ENCODE measurements at regions not wholly inside any gene's neighbourhood (a gene's known extent, or its start where the extent isn't known, plus 50 kb on each side); places are given as distances from the start of the nearest gene placed in this dataset.

DNA sequence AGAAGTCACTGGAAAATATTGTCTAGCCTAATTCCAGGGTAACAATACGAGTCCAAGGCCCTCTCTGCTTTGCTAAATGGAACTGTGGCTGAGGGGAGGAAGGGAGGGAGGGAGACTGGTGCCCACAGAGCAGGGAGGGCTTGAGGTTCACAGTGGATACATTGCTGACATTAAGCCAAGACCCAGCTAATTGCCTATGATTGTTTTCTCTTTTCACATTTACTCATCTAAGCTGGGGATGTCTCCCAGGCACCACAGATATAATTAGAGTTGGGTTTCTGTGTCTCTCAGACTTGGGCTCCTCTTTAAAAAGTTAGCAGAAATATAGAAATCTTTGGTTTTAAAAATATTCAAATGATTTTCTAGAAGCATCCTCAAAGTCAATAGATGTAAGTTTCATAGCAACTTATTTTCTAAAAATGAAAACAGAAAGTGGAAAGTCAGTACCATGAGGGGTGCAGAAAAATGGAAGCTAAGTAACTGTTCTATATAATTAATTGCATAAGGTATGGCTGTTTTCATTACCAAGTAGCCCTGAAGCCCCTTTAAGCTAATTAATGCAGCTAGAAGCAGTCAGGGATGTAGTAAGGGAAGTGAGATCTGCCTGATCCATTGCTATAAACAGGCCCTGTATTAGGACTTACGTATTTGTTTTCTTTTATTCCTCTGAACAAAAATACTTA lies 259.8 kb downstream of the NDUFS4 start:
- CTCF ChIA-PET = no interaction called here
- TF ChIP-seq, protein P1, sequence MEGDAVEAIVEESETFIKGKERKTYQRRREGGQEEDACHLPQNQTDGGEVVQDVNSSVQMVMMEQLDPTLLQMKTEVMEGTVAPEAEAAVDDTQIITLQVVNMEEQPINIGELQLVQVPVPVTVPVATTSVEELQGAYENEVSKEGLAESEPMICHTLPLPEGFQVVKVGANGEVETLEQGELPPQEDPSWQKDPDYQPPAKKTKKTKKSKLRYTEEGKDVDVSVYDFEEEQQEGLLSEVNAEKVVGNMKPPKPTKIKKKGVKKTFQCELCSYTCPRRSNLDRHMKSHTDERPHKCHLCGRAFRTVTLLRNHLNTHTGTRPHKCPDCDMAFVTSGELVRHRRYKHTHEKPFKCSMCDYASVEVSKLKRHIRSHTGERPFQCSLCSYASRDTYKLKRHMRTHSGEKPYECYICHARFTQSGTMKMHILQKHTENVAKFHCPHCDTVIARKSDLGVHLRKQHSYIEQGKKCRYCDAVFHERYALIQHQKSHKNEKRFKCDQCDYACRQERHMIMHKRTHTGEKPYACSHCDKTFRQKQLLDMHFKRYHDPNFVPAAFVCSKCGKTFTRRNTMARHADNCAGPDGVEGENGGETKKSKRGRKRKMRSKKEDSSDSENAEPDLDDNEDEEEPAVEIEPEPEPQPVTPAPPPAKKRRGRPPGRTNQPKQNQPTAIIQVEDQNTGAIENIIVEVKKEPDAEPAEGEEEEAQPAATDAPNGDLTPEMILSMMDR (IDR thresholded peaks at IDR 0.05; ENCODE audit: insufficient read depth, low read length, missing control alignments) = no peak
- DNase-seq (ENCODE audit: low read depth, low spot score) = no peak
- no peak overlapping the region for H3K4me3 ChIP-seq (ENCODE audit: low read depth, low read length)
- POLR2A ChIA-PET = no interaction called here

DNA sequence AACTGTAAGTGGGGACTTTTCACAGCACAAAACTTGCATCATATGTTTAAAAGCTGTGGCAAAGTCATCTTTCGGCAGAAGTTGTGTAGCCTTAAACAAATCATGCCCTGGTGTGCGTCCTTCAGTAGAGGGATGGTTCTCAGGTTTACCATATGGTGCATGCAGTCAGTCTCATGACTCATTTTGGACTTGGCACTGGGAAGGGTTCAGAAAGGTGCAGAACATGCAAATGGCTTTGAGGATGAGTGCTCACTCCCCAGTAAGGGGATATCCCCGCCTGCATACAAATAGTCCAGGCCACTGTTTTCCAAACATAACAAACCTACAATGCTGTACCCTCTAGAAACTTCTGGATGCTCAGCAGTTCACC lies 260.3 kb downstream of the NDUFS4 start:
- no peak overlapping the region for H3K4me3 ChIP-seq (ENCODE audit: low read depth, low read length)
- ChIA-PET POLR2A (no interaction called here), CTCF (no interaction called here)
- DNase-seq (ENCODE audit: low read depth, low spot score) = no peak
- TF ChIP-seq, protein P1 (IDR thresholded peaks at IDR 0.05; ENCODE audit: insufficient read depth, low read length, missing control alignments) = no peak

- TF ChIP-seq, protein P1 (IDR thresholded peaks at IDR 0.05; ENCODE audit: insufficient read depth, low read length, missing control alignments) = no peak
- CTCF ChIA-PET = no interaction called here
- POLR2A ChIA-PET = no interaction called here
- DNase-seq (ENCODE audit: low read depth, low spot score) = no peak
- no peak overlapping the region for H3K4me3 ChIP-seq (ENCODE audit: low read depth, low read length)
Observed at GRCh38 chr5:53825016-53825415, 264.6 kb downstream of the NDUFS4 start.

DNA sequence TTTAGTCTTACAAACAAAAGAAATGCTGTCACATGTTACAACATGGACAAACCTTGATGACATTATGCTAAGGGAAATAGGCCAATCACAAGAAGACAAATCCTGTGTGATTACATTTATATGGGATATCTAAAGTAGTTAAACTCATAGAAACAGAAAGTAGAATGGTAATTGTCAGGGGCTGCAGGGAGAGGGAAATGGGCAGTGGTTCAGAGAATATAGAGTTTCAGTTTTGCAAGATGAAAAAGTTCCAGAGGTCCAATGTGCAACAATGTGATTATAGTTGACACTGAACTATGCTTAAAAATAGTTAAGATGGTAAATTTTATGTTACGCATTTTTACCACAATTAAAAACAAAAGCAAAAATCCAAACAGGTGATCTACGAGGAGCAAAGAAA lies 265.5 kb downstream of the NDUFS4 start:
- CTCF ChIA-PET = no interaction called here
- H3K4me3 ChIP-seq (ENCODE audit: low read depth, low read length) = no peak overlapping the region
- no peak for DNase-seq (ENCODE audit: low read depth, low spot score)
- TF ChIP-seq, protein P1 (IDR thresholded peaks at IDR 0.05; ENCODE audit: insufficient read depth, low read length, missing control alignments) = no peak
- POLR2A ChIA-PET = no interaction called here

GRCh38 chr5:53826504-53826903 lies 266.1 kb downstream of the NDUFS4 start:
- DNase-seq (ENCODE audit: low read depth, low spot score) = no peak
- TF ChIP-seq, protein P1 (IDR thresholded peaks at IDR 0.05; ENCODE audit: insufficient read depth, low read length, missing control alignments) = no peak
- no peak overlapping the region for H3K4me3 ChIP-seq (ENCODE audit: low read depth, low read length)
- CTCF ChIA-PET = no interaction called here
- POLR2A ChIA-PET = no interaction called here

DNA sequence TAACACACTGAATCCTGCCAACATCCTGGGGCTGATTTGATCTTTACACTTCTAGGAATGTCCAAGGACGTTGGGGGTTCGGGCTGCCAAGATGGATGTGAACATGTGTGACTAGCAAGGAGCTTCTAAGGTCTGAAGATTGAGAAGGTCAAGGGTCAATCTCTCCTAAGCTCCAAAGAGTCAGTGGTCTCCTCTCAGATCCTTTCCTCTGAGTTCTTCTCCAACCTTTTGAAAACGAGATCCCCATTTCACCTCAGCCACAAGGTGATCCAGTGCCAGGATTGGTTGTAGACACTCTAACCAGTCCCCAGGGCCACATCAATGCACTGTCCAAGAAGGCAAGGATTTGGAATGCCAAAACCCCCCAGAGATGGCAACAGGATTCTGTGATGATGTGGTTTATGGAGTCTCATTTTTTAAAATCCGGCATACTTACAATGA lies 266.8 kb downstream of the NDUFS4 start:
- ChIA-PET CTCF (no interaction called here), POLR2A (no interaction called here)
- DNase-seq (ENCODE audit: low read depth, low spot score) = no peak
- H3K4me3 ChIP-seq (ENCODE audit: low read depth, low read length) = no peak overlapping the region
- TF ChIP-seq, protein P1 (IDR thresholded peaks at IDR 0.05; ENCODE audit: insufficient read depth, low read length, missing control alignments) = no peak

Measured in AG04449 (cell line).